ENCODE measurements at regions not wholly inside any gene's neighbourhood (a gene's known extent, or its start where the extent isn't known, plus 50 kb on each side); places are given as distances from the start of the nearest gene placed in this dataset.

GRCh38 chr10:114723361-114723760 is 65.3 kb upstream of the ABLIM1 start:
- TF ChIP-seq, protein P1, sequence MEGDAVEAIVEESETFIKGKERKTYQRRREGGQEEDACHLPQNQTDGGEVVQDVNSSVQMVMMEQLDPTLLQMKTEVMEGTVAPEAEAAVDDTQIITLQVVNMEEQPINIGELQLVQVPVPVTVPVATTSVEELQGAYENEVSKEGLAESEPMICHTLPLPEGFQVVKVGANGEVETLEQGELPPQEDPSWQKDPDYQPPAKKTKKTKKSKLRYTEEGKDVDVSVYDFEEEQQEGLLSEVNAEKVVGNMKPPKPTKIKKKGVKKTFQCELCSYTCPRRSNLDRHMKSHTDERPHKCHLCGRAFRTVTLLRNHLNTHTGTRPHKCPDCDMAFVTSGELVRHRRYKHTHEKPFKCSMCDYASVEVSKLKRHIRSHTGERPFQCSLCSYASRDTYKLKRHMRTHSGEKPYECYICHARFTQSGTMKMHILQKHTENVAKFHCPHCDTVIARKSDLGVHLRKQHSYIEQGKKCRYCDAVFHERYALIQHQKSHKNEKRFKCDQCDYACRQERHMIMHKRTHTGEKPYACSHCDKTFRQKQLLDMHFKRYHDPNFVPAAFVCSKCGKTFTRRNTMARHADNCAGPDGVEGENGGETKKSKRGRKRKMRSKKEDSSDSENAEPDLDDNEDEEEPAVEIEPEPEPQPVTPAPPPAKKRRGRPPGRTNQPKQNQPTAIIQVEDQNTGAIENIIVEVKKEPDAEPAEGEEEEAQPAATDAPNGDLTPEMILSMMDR (IDR thresholded peaks at IDR 0.05), result no peak
- TF ChIP-seq POLR2A (IDR thresholded peaks at IDR 0.05), result no peak

Data from breast epithelium (tissue), 3 donors.